ENCODE measurements at regions not wholly inside any gene's neighbourhood (a gene's known extent, or its start where the extent isn't known, plus 50 kb on each side); places are given as distances from the start of the nearest gene placed in this dataset.
"Not testable (repeated sequence)": the region's sequence is repeated elsewhere in the genome, so short reads cannot be mapped to it uniquely, and the experiment has no call there.

DNA sequence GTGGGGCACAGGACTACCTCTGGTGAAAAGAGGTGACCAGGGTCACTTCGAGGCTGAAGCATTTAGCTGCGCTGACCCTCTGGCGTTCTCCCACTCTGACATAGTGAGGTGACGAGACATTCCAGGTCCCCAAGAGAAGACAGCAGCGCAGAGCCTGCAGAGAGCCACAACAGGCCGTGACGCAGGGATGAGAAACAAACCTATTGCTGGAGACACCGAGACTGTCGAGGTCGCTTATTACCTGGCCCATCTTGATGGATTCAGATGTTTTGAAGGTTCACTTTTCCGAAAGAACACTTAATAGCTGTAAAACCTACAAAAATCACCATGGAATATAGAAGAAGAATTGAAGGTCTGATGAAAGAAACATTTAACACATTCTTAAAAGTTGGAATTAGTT, 466.3 kb downstream of the NR2F2 start:
- DNase-seq (ENCODE audit: low read depth in 2 of 3, low spot score in 1 of 3) = no peak

GRCh38 chr15:96801576-96802150, 471.2 kb downstream of the NR2F2 start:
- DNase-seq (ENCODE audit: low read depth in 2 of 3, low spot score in 1 of 3) = no peak

GRCh38 chr15:96802611-96803255, 472.2 kb downstream of the NR2F2 start:
- no peak for DNase-seq (ENCODE audit: low read depth in 2 of 3, low spot score in 1 of 3)

DNA sequence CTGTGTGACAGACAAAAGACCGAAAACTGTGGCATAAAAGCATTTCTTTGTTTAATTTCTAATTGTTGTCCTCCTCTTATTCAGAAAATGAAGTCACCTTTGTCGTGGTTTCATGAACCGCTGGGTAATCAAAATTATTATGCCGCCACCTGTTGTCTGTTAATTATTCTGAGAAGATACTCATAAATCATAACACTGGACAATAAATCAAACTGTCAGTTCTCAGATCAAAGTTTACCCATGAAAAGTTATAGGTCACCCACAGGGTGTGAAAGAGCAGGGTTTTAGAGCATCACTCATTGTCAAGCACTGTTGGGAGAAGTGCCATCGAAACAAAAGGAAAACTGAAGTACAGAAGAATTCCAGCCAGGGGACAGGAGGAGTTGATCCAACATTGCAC, 474.3 kb downstream of the NR2F2 start:
- DNase-seq (ENCODE audit: low read depth in 2 of 3, low spot score in 1 of 3) = no peak

DNA sequence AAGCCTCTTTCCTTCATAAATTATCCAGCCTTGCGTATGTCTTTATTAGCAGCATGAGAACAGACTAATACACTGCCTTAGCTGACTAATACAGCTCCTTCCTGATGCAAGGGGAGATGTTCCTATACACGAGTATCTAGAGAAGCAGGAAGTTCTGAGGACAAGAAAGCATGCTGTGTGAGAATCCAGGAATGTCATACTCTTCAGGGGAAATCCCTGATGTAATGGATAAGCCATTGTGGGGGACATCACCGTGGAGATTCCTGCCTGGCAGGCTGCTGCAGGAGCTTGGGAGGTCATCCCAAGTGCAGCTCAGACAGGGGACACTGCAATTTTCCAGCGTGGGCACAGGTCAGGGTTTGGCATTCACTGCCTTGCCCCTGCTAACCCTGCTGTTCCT, 476.9 kb downstream of the NR2F2 start:
- DNase-seq (ENCODE audit: low read depth in 2 of 3, low spot score in 1 of 3) = no peak

DNA sequence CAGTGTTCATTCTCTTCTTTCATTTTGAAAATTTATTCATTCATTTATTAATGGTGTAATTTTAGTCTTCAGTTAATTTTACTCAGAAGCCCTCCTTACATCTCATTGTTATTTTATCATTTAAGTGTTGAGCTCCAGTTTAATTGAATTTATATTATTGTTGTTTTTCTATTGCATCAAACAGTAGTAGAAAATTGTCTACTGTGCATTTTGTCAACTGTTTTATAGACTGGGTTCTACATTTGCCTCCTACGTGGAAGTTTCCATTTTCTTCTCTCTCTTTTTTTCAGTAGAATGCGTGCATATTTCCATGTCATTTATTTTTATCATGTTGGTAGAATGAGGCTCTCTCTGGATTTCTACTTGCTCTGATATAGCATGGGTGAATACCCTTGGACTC, 487.4 kb downstream of the NR2F2 start:
- no peak for DNase-seq (ENCODE audit: low read depth in 2 of 3, low spot score in 1 of 3)

GRCh38 chr15:96818861-96819260, 488.4 kb downstream of the NR2F2 start:
- no peak for DNase-seq (ENCODE audit: low read depth in 2 of 3, low spot score in 1 of 3)

- no peak for DNase-seq (ENCODE audit: low read depth in 2 of 3, low spot score in 1 of 3)
Measured at GRCh38 chr15:96827981-96828380, 497.5 kb downstream of the NR2F2 start.

DNA sequence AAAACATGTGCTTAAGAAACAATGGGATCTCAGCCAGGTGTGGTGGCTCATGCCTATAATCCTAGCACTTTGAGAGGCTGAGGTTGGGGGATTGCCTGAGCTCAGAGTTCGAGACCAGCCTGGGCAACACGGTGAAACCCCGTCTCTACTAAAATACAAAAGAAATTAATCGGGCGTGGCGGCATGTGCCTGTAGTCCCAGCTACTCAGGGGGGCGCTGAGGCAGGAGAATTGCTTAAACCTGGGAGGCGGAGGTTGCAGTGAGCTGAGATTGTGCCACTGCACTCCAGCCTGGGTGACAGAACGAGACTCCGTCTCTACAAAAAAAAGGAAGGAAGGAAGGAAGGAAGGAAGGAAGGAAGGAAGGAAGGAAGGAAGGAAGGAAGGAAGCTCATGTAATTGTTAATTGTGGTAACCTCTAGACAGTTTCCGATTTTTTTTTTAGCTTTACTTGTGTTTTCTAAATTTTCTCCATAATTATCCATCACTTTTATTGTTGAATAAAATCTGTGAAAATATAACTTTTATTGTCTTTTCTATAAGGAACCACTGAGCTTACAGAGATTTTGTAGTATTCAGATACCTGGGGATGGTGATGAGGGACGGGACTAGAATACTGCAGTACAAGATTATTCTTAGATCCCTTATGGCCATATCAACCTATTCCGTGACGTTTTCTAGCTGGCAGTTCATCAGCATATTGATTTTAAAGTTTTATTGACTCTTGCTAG, 506.9 kb downstream of the NR2F2 start:
- no peak for DNase-seq (ENCODE audit: low read depth in 2 of 3, low spot score in 1 of 3)

DNA sequence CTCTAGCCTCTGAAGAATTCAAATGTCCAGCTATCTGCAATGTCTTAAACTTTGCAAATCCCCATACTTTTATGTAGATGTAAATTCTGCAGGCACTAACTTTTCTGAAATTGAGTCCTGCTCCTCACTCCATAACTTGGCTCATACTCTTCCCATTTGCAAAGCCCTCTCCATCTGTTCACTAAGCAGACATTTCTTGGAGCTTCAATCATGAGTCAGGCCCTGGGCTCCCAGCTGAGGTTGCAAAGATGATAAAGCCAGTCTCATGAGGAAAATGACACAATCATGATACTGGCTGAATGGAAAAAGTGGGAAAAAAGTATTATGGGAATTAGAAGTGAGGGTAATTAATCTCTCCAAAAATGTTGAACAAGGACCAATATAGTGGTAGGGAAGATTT, 507.6 kb downstream of the NR2F2 start:
- DNase-seq (ENCODE audit: low read depth in 2 of 3, low spot score in 1 of 3) = no peak

DNA sequence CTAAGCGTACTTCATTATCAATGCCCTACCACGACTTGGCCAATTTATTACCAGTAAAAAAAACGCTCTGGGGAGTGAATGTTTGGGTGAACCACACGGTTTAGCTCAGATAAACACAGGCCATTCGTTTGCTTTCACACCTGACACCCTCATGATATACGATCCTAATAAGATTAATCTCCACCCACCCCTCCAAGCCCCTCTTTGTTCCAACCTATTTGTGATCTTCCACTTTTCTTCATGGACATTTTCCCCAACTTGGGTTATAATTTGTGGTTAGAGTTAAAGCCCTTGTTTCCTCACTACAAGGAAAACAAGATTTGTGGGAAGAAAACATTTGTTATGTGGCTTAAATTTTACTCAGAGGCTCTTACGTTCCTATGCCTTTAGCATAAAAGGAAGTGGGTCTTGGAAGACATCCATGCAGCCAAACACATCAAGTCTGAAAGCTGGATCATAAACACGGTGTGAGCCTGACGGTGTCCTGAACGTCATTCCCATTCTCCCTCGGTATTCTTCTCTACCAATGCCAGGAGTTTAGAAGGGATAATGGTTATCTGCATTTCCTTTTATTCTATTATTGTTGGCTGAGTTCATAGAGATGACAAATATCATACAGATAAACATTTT, 518.9 kb downstream of the NR2F2 start:
- no peak for DNase-seq (ENCODE audit: low read depth in 2 of 3, low spot score in 1 of 3)

DNA sequence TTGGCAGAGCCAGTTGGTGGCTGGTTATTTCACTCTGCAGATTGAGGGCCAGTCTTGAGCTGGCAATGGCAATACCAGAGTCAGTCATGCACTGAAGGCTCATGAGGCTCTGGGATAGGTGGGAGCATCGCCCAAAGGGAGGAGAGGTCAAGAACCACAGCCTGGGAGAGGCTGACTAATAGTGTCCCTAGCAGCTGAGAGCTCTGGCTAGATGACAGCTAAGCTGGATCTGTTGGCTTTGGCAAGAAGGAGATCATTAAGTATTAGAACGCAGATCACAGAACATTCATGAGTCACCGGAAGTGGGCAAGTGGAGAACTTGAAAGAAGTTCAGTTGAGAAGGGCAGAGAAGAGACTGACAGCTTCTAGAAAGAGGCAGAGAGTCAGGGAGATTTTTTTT, 521.1 kb downstream of the NR2F2 start:
- DNase-seq (ENCODE audit: low read depth in 2 of 3, low spot score in 1 of 3) = no peak

GRCh38 chr15:96858694-96859093, 528.2 kb downstream of the NR2F2 start:
- no peak for DNase-seq (ENCODE audit: low read depth in 2 of 3, low spot score in 1 of 3)

GRCh38 chr15:96860741-96861140, 530.2 kb downstream of the NR2F2 start:
- no peak for DNase-seq (ENCODE audit: low read depth in 2 of 3, low spot score in 1 of 3)

DNA sequence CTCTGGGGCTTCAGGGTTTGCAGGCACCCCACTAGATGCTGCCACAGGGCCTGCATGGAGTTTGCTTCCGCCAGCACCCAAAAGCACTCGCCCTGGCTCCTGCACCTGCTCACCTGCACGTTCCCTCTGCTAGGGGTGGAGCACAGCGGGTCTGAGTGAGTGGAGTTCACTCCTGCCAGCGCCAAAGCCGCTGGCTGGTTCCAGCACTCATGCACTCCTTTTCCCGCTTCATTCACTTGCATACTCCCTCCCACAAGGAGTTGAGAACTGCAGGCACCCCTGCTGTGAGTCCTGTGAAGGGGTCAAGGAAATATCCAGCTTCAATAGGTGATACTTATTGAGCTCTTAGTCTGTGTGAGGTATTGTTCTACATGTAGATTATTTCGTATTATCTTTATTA, 537.5 kb downstream of the NR2F2 start:
- DNase-seq (ENCODE audit: low read depth in 2 of 3, low spot score in 1 of 3) = no peak

DNA sequence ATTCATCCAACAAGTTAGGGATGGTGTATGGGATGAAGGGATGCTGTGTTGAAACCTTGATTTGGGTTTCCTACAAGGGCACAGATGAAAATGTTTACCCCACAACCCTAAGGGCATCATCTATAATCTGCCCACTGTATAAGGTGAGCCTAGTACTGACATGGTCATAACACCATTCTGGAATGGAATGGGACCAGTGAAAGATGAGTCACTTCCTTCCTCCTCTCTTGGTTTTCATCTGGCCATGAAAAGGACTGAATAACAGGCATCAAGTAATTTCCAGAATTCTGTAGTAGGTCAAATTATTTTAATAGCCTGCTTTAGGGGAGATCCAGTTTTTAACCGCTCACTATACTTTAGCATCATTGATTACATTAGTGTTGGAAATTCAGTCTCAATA, 538.6 kb downstream of the NR2F2 start:
- DNase-seq (ENCODE audit: low read depth in 2 of 3, low spot score in 1 of 3) = no peak

- no peak for DNase-seq (ENCODE audit: low read depth in 2 of 3, low spot score in 1 of 3)
Measured at GRCh38 chr15:96869790-96870189, 539.3 kb downstream of the NR2F2 start.

GRCh38 chr15:96870580-96870979, 540.1 kb downstream of the NR2F2 start:
- no peak for DNase-seq (ENCODE audit: low read depth in 2 of 3, low spot score in 1 of 3)

- not testable (repeated sequence) for DNase-seq (ENCODE audit: low read depth in 2 of 3, low spot score in 1 of 3)
Measured at GRCh38 chr15:96877442-96877841, 546.9 kb downstream of the NR2F2 start.

DNA sequence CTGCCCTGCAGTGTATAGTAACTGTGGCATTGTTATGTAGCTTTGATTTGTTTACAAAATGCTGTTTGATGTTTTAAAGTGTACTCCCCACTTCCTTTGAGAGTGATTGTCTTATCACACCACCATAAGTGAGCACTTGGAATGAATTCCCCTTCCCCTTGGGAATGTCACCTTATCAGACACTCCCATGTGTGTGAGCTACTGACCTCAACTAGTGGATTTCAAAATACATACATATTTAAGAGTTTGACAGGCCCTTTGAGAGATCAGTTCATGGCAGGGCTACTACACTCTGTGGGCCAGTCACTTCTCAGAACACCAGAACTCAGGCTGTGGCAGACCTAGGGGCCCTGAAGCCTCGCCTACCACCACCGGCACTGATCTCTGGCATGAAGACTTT, 547.6 kb downstream of the NR2F2 start:
- DNase-seq (ENCODE audit: low read depth in 2 of 3, low spot score in 1 of 3) = no peak

DNA sequence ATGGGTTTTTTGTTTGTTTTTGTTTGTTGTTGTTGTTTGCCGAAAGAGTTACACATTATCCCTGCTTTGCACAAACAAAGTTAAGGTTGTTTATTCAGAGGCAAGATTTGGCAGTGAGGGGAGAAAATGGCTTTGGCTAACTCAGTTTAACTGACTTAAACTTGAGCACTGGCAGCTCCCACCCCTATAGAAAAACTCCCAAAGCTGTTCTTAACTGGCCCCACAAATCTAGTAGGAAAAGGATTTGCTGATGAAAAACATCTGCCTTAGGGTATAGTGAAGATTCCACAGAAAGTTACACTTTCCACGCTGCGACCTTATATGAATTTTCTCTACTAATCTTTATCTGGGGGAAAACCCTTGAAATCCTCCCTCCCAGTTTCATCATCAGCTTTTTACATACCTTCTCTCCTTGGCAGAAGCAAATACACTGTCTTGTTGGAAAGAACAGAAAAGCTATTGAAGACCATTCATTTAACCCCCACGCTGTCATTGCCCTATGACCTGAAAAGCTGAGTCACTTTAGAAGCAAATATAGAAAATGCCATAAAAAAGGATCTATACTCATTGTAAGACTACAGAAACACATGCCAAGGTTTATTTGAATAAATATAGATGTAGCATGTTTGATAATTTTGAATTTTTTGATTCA, 551.7 kb downstream of the NR2F2 start:
- no peak for DNase-seq (ENCODE audit: low read depth in 2 of 3, low spot score in 1 of 3)

DNA sequence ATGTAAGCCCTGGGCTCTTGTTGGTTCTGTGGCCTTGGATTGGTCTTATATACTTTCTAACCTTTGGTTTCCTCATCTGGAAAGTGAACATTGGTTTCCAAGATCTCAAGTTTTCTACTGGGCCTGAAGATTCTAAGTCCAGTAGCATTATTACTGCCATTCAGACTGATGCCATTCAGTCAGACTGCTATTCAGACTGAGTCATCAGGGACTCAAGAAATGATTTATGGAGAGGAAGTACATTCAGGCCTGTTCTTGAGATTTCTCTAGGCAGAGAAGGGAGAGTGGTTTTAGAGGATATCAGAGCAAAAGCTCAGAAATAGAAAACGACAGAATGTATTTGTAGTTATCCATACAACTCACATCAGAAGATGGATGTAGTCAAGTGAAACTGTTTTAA, 557.2 kb downstream of the NR2F2 start:
- no peak for DNase-seq (ENCODE audit: low read depth in 2 of 3, low spot score in 1 of 3)

Measured in stimulated activated CD4-positive, alpha-beta T cell treated with anti-CD3 and anti-CD28 coated beads, Interleukin-12 subunit alpha, Interleukin-12 subunit beta, amount 100 ng/mL, for 48 hours (primary cell).